Neural cell (in vitro differentiated cells): ENCODE measurements at regions not wholly inside any gene's neighbourhood (a gene's known extent, or its start where the extent isn't known, plus 50 kb on each side); places are given as distances from the start of the nearest gene placed in this dataset.

Experiments
- H2AFZ ChIP-seq: fragments of 200-600, 300-800 bp; sonication (generic), shearing (Covaris generic); 2 replicates; pipeline ENCODE4 v1.6.0; 2014; ENCODE audit warnings: low read depth, mild to moderate bottlenecking, antibody characterized with exemption, low read length, moderate library complexity
- H3F3A ChIP-seq: fragments of 200-600 bp; shearing (Covaris generic); 2 replicates; pipeline ENCODE4 v1.6.1; 2016; ENCODE audit warnings: mild to moderate bottlenecking, moderate library complexity, mixed read lengths, antibody characterized with exemption, low read length; ENCODE audit not compliant: insufficient read depth, poor library complexity, severe bottlenecking
- H3K27ac ChIP-seq: fragments of 200-600, 300-800 bp; sonication (generic), shearing (Covaris generic); 2 replicates; pipeline ENCODE4 v1.5.1; 2014; ENCODE audit warnings: mild to moderate bottlenecking, low read length, moderate library complexity
- H3K27me3 ChIP-seq: fragments of 300-800, 200-600 bp; sonication (generic), shearing (Covaris generic); 2 replicates; pipeline ENCODE4 v1.6.0; 2014; ENCODE audit warnings: mild to moderate bottlenecking, low read depth, low read length, moderate library complexity; ENCODE audit not compliant: insufficient read depth
- H3K36me3 ChIP-seq: fragments of 300-800, 200-600 bp; sonication (generic), shearing (Covaris generic); 2 replicates; pipeline ENCODE4 v1.5.1; 2014; ENCODE audit warnings: mild to moderate bottlenecking, antibody characterized with exemption, low read length, moderate library complexity; ENCODE audit not compliant: insufficient read depth
- H3K4me2 ChIP-seq: fragments of 300-800, 200-600 bp; sonication (generic), shearing (Covaris generic); 2 replicates; pipeline ENCODE4 v1.6.0; 2014; ENCODE audit warnings: mild to moderate bottlenecking, low read length
- H3K4me3 ChIP-seq: fragments of 300-800, 200-600 bp; sonication (generic), shearing (Covaris generic); 2 replicates; pipeline ENCODE4 v1.5.1; 2014; ENCODE audit warnings: mild to moderate bottlenecking, low read length, moderate library complexity
- H3K79me2 ChIP-seq: fragments of 200-600 bp; shearing (Covaris generic); replicated peaks from 2 replicates; pipeline ENCODE4 v1.6.0; 2014; ENCODE audit warnings: mild to moderate bottlenecking, low read length, moderate library complexity; ENCODE audit not compliant: insufficient read depth
- H3K9ac ChIP-seq: fragments of 300-800, 200-600 bp; sonication (generic), shearing (Covaris generic); 2 replicates; pipeline ENCODE4 v1.6.1; 2016; ENCODE audit warnings: mild to moderate bottlenecking, low read length, mixed read lengths
- H3K9me2 ChIP-seq: fragments of 200-600 bp; shearing (Covaris generic); 2 replicates; pipeline ENCODE4 v1.6.1; 2016; ENCODE audit warnings: mild to moderate bottlenecking, low read length, mixed read lengths; ENCODE audit not compliant: insufficient read depth
- H3K9me3 ChIP-seq: fragments of 200-600, 300-800 bp; sonication (generic), shearing (Covaris generic); 2 replicates; pipeline ENCODE4 v1.6.1; 2016; ENCODE audit warnings: mild to moderate bottlenecking, mixed run types, low read length, moderate library complexity, mixed read lengths
- H4K20me1 ChIP-seq: fragments of 200-600 bp; shearing (Covaris generic); 2 replicates; pipeline ENCODE4 v1.6.1; 2016; ENCODE audit warnings: mild to moderate bottlenecking, mixed run types; ENCODE audit not compliant: insufficient read depth
- EP300 ChIP-seq: fragments of 450-650 bp; conservative IDR thresholded peaks from 2 replicates; pipeline ENCODE4 v1.6.1; 2014; ENCODE audit warnings: antibody characterized with exemption, mild to moderate bottlenecking, moderate library complexity; ENCODE audit not compliant: poor library complexity, severe bottlenecking
- EZH2 ChIP-seq: fragments of 200-600, 300-800 bp; shearing (Covaris generic), sonication (generic); IDR thresholded peaks from 2 replicates; pipeline ENCODE4 v1.6.1; 2014; ENCODE audit warnings: antibody characterized with exemption, low read length, borderline replicate concordance, mild to moderate bottlenecking; ENCODE audit not compliant: insufficient read depth, poor library complexity, severe bottlenecking
- MXI1 ChIP-seq: fragments of 450-650 bp; conservative IDR thresholded peaks from 2 replicates; pipeline ENCODE4 v1.6.1; 2014; ENCODE audit warnings: antibody characterized with exemption, mild to moderate bottlenecking; ENCODE audit not compliant: poor library complexity, severe bottlenecking
- POLR2AphosphoS5 ChIP-seq: IDR thresholded peaks from 2 replicates; pipeline ENCODE4 v1.6.1; 2012
- RAD21 ChIP-seq: fragments of 450-650 bp; conservative IDR thresholded peaks from 2 replicates; pipeline ENCODE4 v1.6.1; 2014; ENCODE audit warnings: antibody characterized with exemption, mild to moderate bottlenecking, moderate library complexity
- SMC3 ChIP-seq: fragments of 450-650 bp; conservative IDR thresholded peaks from 2 replicates; pipeline ENCODE4 v1.6.1; 2014; ENCODE audit warnings: antibody characterized with exemption, mild to moderate bottlenecking, moderate library complexity; ENCODE audit not compliant: poor library complexity
- TAF1 ChIP-seq: IDR thresholded peaks from 2 replicates; pipeline ENCODE4 v1.6.1; 2012; ENCODE audit warnings: low read depth
- TF ChIP-seq, protein P1 (sequence below): IDR thresholded peaks from 2 replicates; pipeline ENCODE4 v1.6.1; 2012; ENCODE audit warnings: borderline replicate concordance
- TF ChIP-seq, protein P2 (sequence below): fragments of 450-650 bp; IDR thresholded peaks from 2 replicates; pipeline ENCODE4 v1.5.1; 2014; ENCODE audit warnings: antibody characterized with exemption, mild to moderate bottlenecking, moderate library complexity; ENCODE audit not compliant: poor library complexity, severe bottlenecking

DNA sequence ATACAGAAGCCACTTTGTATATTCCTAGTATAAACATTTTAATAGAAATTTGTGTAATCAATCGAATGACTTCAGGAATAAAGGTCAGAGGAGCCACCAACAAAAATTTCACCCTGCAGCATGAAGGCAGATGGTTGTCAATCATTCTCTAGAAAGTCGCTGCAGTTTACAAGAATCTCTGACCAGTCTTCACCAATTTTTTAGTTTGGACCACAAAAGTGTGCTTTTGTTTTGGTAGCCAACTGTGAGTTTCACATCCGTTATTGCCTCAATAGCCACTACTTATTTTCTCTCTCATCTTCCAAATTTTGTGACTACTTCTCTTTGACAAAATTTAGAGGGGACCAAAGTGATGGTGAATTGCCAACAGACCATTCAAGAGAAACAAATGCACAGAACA is 1155.6 kb downstream of the AMY1C start:
- Histone ChIP-seq H3K9me2 (no peaks in the 10 kb centered on the region), H3K9me3 (no peaks in the 10 kb centered on the region), H3K4me2 (no peak overlapping the region), H3K4me3 (no peak overlapping the region), H3K9ac (no peak overlapping the region), H3K36me3 (no peaks in the 10 kb centered on the region), H3K27ac (no peak overlapping the region), H3F3A (no peaks in the 10 kb centered on the region), H2AFZ (no peak overlapping the region), H3K27me3 (no peaks in the 10 kb centered on the region), H3K79me2 (no peaks in the 10 kb centered on the region), H4K20me1 (no peaks in the 10 kb centered on the region)
- TF ChIP-seq EZH2 (no peak), TAF1 (no peak), POLR2AphosphoS5 (no peak), MXI1 (no peak), EP300 (no peak), RAD21 (no peak), SMC3 (no peak)
- TF ChIP-seq, protein P1, sequence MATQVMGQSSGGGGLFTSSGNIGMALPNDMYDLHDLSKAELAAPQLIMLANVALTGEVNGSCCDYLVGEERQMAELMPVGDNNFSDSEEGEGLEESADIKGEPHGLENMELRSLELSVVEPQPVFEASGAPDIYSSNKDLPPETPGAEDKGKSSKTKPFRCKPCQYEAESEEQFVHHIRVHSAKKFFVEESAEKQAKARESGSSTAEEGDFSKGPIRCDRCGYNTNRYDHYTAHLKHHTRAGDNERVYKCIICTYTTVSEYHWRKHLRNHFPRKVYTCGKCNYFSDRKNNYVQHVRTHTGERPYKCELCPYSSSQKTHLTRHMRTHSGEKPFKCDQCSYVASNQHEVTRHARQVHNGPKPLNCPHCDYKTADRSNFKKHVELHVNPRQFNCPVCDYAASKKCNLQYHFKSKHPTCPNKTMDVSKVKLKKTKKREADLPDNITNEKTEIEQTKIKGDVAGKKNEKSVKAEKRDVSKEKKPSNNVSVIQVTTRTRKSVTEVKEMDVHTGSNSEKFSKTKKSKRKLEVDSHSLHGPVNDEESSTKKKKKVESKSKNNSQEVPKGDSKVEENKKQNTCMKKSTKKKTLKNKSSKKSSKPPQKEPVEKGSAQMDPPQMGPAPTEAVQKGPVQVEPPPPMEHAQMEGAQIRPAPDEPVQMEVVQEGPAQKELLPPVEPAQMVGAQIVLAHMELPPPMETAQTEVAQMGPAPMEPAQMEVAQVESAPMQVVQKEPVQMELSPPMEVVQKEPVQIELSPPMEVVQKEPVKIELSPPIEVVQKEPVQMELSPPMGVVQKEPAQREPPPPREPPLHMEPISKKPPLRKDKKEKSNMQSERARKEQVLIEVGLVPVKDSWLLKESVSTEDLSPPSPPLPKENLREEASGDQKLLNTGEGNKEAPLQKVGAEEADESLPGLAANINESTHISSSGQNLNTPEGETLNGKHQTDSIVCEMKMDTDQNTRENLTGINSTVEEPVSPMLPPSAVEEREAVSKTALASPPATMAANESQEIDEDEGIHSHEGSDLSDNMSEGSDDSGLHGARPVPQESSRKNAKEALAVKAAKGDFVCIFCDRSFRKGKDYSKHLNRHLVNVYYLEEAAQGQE = no peak
- TF ChIP-seq, protein P2, sequence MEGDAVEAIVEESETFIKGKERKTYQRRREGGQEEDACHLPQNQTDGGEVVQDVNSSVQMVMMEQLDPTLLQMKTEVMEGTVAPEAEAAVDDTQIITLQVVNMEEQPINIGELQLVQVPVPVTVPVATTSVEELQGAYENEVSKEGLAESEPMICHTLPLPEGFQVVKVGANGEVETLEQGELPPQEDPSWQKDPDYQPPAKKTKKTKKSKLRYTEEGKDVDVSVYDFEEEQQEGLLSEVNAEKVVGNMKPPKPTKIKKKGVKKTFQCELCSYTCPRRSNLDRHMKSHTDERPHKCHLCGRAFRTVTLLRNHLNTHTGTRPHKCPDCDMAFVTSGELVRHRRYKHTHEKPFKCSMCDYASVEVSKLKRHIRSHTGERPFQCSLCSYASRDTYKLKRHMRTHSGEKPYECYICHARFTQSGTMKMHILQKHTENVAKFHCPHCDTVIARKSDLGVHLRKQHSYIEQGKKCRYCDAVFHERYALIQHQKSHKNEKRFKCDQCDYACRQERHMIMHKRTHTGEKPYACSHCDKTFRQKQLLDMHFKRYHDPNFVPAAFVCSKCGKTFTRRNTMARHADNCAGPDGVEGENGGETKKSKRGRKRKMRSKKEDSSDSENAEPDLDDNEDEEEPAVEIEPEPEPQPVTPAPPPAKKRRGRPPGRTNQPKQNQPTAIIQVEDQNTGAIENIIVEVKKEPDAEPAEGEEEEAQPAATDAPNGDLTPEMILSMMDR = no peak

DNA sequence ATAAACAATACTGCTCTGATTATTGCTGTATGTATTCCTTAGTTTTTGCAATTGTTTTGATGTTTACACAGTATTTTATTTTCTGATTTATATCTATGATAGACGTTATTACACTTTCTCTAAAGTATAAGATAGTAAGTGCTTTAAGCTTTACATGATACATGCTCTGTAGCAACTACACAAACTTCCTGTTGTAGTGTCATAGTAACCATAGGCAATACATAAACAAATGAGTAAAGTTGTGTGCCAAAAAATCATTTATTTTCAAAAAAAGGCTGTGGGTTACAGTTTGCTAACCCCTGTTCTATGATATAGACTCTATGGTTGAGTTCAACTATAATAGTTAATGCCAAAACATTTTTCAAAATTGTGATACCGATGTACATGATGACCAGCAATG is 1156.4 kb downstream of the AMY1C start:
- Histone ChIP-seq H4K20me1 (no peaks in the 10 kb centered on the region), H3K9ac (no peak overlapping the region), H3K27ac (no peak overlapping the region), H3K4me3 (no peak overlapping the region), H3K9me2 (no peaks in the 10 kb centered on the region), H3F3A (no peaks in the 10 kb centered on the region), H3K4me2 (no peak overlapping the region), H2AFZ (no peak overlapping the region), H3K27me3 (no peaks in the 10 kb centered on the region), H3K9me3 (no peaks in the 10 kb centered on the region), H3K36me3 (no peaks in the 10 kb centered on the region), H3K79me2 (no peaks in the 10 kb centered on the region)
- TF ChIP-seq EZH2 (no peak), TAF1 (no peak), SMC3 (no peak), EP300 (no peak), MXI1 (no peak), POLR2AphosphoS5 (no peak), RAD21 (no peak)
- TF ChIP-seq, protein P1 = no peak
- TF ChIP-seq, protein P2 = no peak
